Hematopoietic multipotent progenitor cell treated with erythropoietin and hydrocortisone succinate and interleukin-3 and kit ligand, for 4 days (in vitro differentiated cells): ENCODE measurements at regions not wholly inside any gene's neighbourhood (a gene's known extent, or its start where the extent isn't known, plus 50 kb on each side); places are given as distances from the start of the nearest gene placed in this dataset.
A peak's percentile ranks its signal among the peaks of the same experiment; 100 is the strongest.
"Not testable (repeated sequence)": the region's sequence is repeated elsewhere in the genome, so short reads cannot be mapped to it uniquely, and the experiment has no call there.

ENCODE experiments used
- DNase-seq: peaks from one replicate; pipeline ENCODE4 v3.0.0-alpha.2; 2015

DNA sequence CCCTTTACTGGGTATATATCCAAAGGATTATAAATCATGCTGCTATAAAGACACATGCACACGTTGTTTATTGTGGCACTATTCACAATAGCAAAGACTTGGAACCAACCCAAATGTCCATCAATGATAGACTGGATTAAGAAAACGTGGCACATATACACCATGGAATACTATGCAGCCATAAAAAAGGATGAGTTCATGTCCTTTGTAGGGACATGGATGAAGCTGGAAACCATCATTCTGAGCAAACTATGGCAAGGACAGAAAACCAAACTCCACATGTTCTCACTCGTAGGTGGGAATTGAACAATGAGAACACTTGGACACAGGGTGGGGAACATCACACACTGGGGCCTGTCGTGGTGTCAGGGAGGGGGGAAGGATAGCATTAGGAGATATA lies 59.2 kb downstream of the CXorf49B start:
- DNase-seq = not testable (repeated sequence)

DNA sequence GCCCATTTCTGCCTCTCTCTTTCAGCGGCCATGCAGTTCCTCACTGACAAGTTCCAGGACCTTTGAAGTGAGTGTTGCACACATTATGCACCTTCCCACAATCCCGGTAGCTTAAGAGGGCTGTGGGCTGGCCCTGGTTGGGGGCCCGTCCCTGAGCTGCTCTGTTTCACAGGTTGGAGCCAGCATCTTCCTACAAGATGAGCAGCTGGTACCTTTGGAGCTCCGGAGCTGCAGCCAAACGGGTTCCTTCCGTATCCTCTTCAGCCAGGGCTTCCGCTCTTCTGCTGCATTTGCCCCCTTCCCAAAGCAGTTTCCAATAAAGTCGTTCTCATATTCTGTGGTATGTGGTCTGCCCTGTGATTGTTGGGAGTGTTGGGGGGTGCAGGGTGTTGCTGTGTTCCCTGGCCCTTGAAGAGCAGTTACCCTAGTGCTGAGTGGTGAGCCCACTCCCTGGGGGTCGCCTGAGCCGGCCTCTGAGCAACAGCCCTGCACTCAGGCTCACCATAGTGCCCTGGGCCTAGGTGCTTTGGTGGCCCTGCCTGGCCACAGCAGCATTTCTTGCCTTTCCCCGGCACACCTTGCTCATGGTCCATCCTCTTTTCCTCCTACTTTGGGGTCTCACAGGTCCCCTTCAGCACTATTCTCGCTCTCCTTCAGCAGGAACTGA lies 60.4 kb downstream of the CXorf49B start:
- no peak for DNase-seq

DNA sequence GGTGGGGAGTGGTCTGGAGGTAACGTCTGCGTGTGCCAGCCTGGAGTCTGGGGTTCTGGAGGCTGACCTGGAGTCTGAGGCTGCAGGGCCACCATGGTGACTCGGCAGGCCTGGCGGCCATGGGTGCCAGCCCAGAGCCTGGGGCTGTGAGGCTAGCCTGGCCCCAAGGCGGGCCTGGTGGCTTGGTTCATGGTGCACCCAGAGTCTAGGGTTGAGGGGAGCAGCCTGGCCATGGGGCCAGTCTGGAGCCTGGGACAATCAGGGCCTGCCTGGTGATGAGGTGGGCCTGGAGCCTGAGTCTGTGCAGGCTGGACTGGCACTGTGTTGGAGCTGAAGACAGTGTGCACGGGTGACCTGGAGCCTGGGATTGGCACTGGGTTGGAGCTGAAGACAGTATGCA lies 64.9 kb downstream of the CXorf49B start:
- no peak for DNase-seq

DNA sequence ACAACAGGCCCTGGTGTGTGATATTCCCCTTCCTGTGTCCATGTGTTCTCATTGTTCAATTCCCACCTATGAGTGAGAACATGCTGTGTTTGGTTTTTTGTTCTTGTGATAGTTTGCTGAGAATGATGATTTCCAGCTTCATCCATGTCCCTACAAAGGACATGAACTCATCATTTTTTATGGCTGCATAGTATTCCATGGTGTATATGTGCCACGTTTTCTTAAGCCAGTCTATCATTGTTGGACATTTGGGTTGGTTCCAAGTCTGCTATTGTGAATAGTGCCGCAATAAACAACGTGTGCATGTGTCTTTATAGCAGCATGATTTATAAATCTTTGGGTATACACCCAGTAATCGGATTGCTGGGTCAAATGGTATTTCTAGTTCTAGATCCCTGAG lies 72.6 kb upstream of the NHSL2 start:
- DNase-seq = not testable (repeated sequence)

DNA sequence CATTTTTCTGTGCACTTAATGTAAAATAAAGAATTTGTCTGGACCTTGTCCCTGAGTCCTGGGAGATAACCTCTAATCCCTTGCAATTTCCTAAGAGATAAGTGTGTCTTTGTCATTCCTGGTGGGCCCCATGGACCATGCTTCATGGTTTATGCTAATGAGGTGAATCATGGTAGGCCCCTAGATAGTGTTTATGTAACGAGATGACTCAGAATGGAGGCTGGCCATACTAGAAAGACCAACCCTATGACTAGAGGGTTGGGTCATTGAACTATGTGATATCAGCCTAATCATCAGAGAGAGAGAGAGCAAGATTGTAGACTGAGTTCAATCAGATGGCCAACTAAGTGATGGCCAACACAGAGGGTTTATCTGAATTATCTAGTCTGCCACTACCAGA lies 64.2 kb upstream of the NHSL2 start:
- no peak for DNase-seq

DNA sequence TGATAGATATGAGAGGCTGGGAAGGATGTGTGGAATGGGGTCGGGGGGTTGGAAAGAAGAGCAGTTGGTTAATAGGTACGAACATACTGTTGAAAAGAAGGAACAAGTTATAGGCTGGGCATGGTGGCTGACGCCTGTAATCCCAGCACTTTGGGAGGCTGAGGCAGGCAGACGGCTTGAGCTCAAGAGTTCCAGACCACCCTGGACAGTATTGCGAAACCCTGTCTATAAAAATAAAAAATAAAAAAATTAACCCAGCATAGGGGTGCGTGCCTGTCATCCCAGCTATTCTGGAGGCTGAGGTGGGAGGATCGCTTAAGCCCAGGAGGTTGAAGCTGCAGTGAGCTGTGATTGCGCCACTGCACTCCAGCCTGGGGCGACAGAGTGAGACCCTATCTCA lies 58.5 kb upstream of the NHSL2 start:
- no peak for DNase-seq

DNA sequence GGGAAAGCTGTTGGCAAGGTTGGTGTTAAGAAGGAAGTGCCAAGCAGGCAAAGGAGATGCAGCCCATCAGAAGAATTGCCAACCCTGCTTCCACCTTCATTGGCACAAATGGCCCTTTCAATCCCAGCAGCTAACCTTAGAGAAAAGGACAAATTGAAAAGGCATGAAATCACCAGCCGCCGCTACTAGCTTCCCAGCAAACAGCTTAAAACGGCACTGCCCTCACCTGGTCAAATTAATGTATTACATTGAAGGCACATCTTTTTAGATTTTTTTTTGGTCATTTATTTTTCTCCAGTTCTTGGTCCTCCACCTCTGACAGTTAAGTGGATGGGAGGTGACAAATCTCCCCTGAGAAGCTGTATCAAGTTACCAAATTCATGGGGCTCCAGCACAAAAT lies 51.0 kb upstream of the NHSL2 start:
- peak; percentile 69 for DNase-seq
